HepG2 (cell line): ENCODE measurements at regions not wholly inside any gene's neighbourhood (a gene's known extent, or its start where the extent isn't known, plus 50 kb on each side); places are given as distances from the start of the nearest gene placed in this dataset.

ENCODE experiments used
- ATAC-seq: fragments of 200-7000 bp; cut with Tn5 transposase; 3 replicates; pipeline ENCODE4 v1.9.1; 2020; ENCODE audit warnings: mild to moderate bottlenecking, moderate library complexity
- BruUV-seq: library from RNA; stranded (reverse); fragments of 400-500 nt; replicated peaks from 2 replicates; lab custom pipeline; 2021; lab: Mats Ljungman, UMichigan
- CTCF ChIA-PET: fragments of 300-600 bp; formaldehyde crosslinking; extraction: SDS; loops from one replicate; lab custom pipeline; 2021; ENCODE audit warnings: low total read pairs, inconsistent platforms, low intra/inter-chr PET ratio; lab: Yijun Ruan, JAX
- POLR2A ChIA-PET: fragments of 350-600 bp; sonication (Branson Sonifier 250); formaldehyde crosslinking; loops from one replicate; lab custom pipeline; 2020; ENCODE audit warnings: antibody characterized with exemption, inconsistent platforms; lab: Yijun Ruan, JAX
- DNase-seq: peaks from one replicate; pipeline ENCODE4 v3.0.0-alpha.2; 2015; ENCODE audit warnings: low spot score
- FAIRE-seq: peaks from 3 replicates; lab custom pipeline; 2011; peaks lifted over from hg19 to GRCh38; lab: Jason Lieb, UNC
- H2AFZ ChIP-seq: one replicate; pipeline ENCODE4 v1.6.1; 2011; ENCODE audit warnings: low read length, inconsistent platforms
- H3K27ac ChIP-seq: fragments of 300-600 bp; 3 replicates; pipeline ENCODE4 v1.8.0; 2011; ENCODE audit warnings: mixed run types, mild to moderate bottlenecking, mixed read lengths, low read length, inconsistent platforms; ENCODE audit not compliant: insufficient read depth; ENCODE audit errors: extremely low read length
- H3K27me3 ChIP-seq, 2 experiments: fragments of 200-600 bp in 1 of 2; 2 replicates in 1 of 2; 3 replicates in 1 of 2; pipeline versions ENCODE4 v1.6.0 to v1.8.0; 2011; ENCODE audit warnings: low read length in 2 of 2, mild to moderate bottlenecking in 2 of 2, moderate library complexity in 2 of 2, inconsistent platforms in 1 of 2; ENCODE audit not compliant: insufficient read depth in 2 of 2, control insufficient read depth in 1 of 2
- H3K36me3 ChIP-seq, 2 experiments: fragments of 200-600 bp in 1 of 2; replicated peaks in 1 of 2; 2 replicates in 1 of 2; 3 replicates in 1 of 2; pipeline versions ENCODE4 v1.5.1 to v1.8.0; 2011; ENCODE audit warnings: low read length in 2 of 2, inconsistent platforms in 1 of 2; ENCODE audit not compliant: insufficient read depth in 2 of 2, control insufficient read depth in 1 of 2
- H3K4me1 ChIP-seq: 2 replicates; pipeline ENCODE4 v1.5.1; 2012; ENCODE audit warnings: low read length, inconsistent platforms; ENCODE audit not compliant: insufficient read depth
- H3K4me2 ChIP-seq: 2 replicates; pipeline ENCODE4 v1.6.0; 2011; ENCODE audit warnings: low read depth, low read length, inconsistent platforms
- H3K4me3 ChIP-seq, 3 experiments: fragments of 200-600 bp in 1 of 3; sonication (generic), shearing (Covaris generic) in 1 of 3; replicated peaks in 1 of 3; 2 replicates each; pipeline ENCODE4 v1.5.1; 2011 to 2016; ENCODE audit warnings: low read length in 3 of 3, inconsistent platforms in 2 of 3, low read depth in 2 of 3, mild to moderate bottlenecking in 2 of 3, control low read depth in 1 of 3, mixed read lengths in 1 of 3; ENCODE audit not compliant: insufficient read depth in 1 of 3
- H3K79me2 ChIP-seq: one replicate; pipeline ENCODE4 v1.6.1; 2011; ENCODE audit warnings: low read length, inconsistent platforms; ENCODE audit not compliant: insufficient read depth
- H3K9ac ChIP-seq: 2 replicates; pipeline ENCODE4 v1.6.0; 2011; ENCODE audit warnings: mild to moderate bottlenecking, low read depth, low read length, inconsistent platforms; ENCODE audit not compliant: insufficient read depth
- H3K9me3 ChIP-seq: 2 replicates; pipeline ENCODE4 v1.5.1; 2012; ENCODE audit warnings: mild to moderate bottlenecking, low read length
- H4K20me1 ChIP-seq: 2 replicates; pipeline ENCODE4 v1.6.0; 2011; ENCODE audit warnings: inconsistent platforms, mild to moderate bottlenecking, low read length, moderate library complexity; ENCODE audit not compliant: insufficient read depth
- ATF1 ChIP-seq: IDR thresholded peaks from 2 replicates; pipeline ENCODE4 v1.6.1; 2016; ENCODE audit warnings: mild to moderate bottlenecking, control low read depth
- HNRNPK ChIP-seq: fragments of 200-400 bp; formaldehyde crosslinking; IDR thresholded peaks from 2 replicates; pipeline ENCODE4 v1.6.1; 2018; ENCODE audit warnings: low read length, low read depth, moderate library complexity, mild to moderate bottlenecking; ENCODE audit not compliant: poor library complexity, severe bottlenecking
- IRX3 ChIP-seq: sonication (generic); formaldehyde crosslinking; IDR thresholded peaks from 2 replicates; pipeline ENCODE4 v1.8.1; 2023; ENCODE audit warnings: mild to moderate bottlenecking, low read depth, missing genetic modification reagents, borderline replicate concordance
- SP5 ChIP-seq: IDR thresholded peaks from 2 replicates; pipeline ENCODE4 v1.6.1; 2016; ENCODE audit warnings: low read depth, borderline replicate concordance
- STAG1 ChIP-seq: sonication (generic); formaldehyde crosslinking; IDR thresholded peaks from 2 replicates; pipeline ENCODE4 v1.4.0; 2020; ENCODE audit warnings: missing genetic modification reagents
- ZNF460 ChIP-seq: sonication (generic); formaldehyde crosslinking; IDR thresholded peaks from 2 replicates; pipeline ENCODE4 v1.5.1; 2020; ENCODE audit warnings: missing genetic modification reagents, mild to moderate bottlenecking, borderline replicate concordance
- ZNF619 ChIP-seq: sonication (generic); formaldehyde crosslinking; IDR thresholded peaks from 2 replicates; pipeline ENCODE4 v1.4.0; 2020; ENCODE audit warnings: mild to moderate bottlenecking, missing genetic modification reagents
- WGBS: methylation state at CpG from one replicate; pipeline ENCODE4 v1.1.6; 2017; ENCODE audit warnings: low lambda C conversion rate; 5-methylcytosine and 5-hydroxymethylcytosine counted together
- in situ Hi-C: cut with HindIII; loops from 2 replicates; pipeline ENCODE4 v1.10.0; 2017; ENCODE audit warnings: low pct_unique_long_range_greater_than_20kb; ENCODE audit not compliant: extremely low pct_ligation_motif_present
- intact Hi-C: fragments of 100-400 bp; cut with micrococcal nuclease; formaldehyde crosslinking; loops from one replicate; pipeline ENCODE4 v1.10.0; 2022; ENCODE audit not compliant: unreplicated experiment
- TF ChIP-seq, protein P1 (sequence below): sonication (generic); formaldehyde crosslinking; IDR thresholded peaks from 2 replicates; pipeline ENCODE4 v1.5.1; 2020; ENCODE audit warnings: missing genetic modification reagents, mild to moderate bottlenecking, borderline replicate concordance

DNA sequence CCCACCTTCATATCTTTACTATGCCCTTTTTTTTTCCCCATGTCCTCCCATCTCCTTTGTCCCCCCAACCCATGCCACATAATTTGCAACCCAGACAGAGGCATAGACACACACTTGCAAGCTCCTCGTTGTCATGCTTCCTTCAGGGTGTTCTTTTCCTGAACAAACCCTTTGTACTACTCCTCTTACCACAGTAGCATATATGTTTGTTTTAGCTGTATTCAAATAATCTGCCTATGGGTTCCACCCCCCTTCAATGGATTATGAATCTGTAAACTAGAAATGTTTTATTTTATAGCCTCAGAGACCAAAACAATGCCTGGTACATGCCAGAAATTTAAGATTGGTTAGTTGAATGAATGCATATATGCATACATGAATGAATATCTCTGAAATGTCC, 307.1 kb upstream of the E2F7 start:
- BruUV-seq, result no TSS peak

DNA sequence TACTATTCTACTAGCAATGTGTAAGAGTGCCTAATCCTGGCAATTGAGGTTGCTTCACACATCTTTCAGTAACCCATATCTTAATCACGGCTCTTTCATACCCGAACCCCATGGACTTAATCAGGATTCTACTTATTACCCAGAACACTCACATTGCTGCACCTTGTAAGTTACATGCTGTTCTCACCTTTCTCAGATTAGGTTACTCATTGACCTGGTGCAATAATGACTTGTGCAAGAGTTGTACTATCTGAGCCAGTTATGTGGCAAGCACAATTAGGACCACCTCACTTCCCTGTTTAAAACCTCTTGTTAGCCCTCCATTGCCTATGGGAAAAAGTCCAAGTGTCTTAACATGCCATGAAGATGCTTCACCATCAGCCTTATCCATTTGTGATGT, 306.7 kb upstream of the E2F7 start:
- H3K9ac ChIP-seq, result no peak overlapping the region

More for the DNA sequence above, 307.1 kb upstream of the E2F7 start:
- Histone ChIP-seq H3K4me1 (no peaks in the 10 kb centered on the region), H3K4me2 (no peak overlapping the region), H3K27me3 (no peaks in the 10 kb centered on the region), H3K36me3 (no peaks in the 10 kb centered on the region), H4K20me1 (no peaks in the 10 kb centered on the region), H3K27ac (no peak overlapping the region), H3K79me2 (no peaks in the 10 kb centered on the region), H3K4me3 (no peak overlapping the region), H2AFZ (no peak overlapping the region), H3K9ac (no peak overlapping the region), H3K9me3 (no peaks in the 10 kb centered on the region)
- ChIA-PET CTCF (no interaction called here), POLR2A (no interaction called here)
- WGBS, result 0% methylated on average over 1 of the region's 1 CpG
- FAIRE-seq, result no peak
- ATAC-seq, result no peak
- TF ChIP-seq ZNF460 (CRISPR knock-in tag) (no peak), HNRNPK (no peak), ZNF619 (CRISPR knock-in tag) (no peak), STAG1 (CRISPR knock-in tag) (no peak), IRX3 (no peak)
- TF ChIP-seq, protein P1, sequence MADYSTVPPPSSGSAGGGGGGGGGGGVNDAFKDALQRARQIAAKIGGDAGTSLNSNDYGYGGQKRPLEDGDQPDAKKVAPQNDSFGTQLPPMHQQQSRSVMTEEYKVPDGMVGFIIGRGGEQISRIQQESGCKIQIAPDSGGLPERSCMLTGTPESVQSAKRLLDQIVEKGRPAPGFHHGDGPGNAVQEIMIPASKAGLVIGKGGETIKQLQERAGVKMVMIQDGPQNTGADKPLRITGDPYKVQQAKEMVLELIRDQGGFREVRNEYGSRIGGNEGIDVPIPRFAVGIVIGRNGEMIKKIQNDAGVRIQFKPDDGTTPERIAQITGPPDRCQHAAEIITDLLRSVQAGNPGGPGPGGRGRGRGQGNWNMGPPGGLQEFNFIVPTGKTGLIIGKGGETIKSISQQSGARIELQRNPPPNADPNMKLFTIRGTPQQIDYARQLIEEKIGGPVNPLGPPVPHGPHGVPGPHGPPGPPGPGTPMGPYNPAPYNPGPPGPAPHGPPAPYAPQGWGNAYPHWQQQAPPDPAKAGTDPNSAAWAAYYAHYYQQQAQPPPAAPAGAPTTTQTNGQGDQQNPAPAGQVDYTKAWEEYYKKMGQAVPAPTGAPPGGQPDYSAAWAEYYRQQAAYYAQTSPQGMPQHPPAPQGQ (CRISPR knock-in tag), result no peak
- no peak for DNase-seq
- intact Hi-C loops, result no loop called here
- in situ Hi-C loops, result no loop called here

More for the DNA sequence above, 306.7 kb upstream of the E2F7 start:
- FAIRE-seq, result no peak
- Histone ChIP-seq H3K4me2 (no peak overlapping the region), H3K36me3 (no peaks in the 10 kb centered on the region), H3K9me3 (no peaks in the 10 kb centered on the region), H3K79me2 (no peaks in the 10 kb centered on the region), H3K4me3 (no peak overlapping the region), H3K27me3 (no peaks in the 10 kb centered on the region), H3K27ac (no peak overlapping the region), H4K20me1 (no peaks in the 10 kb centered on the region), H2AFZ (no peak overlapping the region), H3K4me1 (no peaks in the 10 kb centered on the region)
- intact Hi-C loops, result no loop called here
- no TSS peak for BruUV-seq
- in situ Hi-C loops, result no loop called here
- DNase-seq, result no peak
- TF ChIP-seq SP5 (CRISPR knock-in tag), result no peak
- TF ChIP-seq ATF1 (CRISPR knock-in tag), result no peak
- POLR2A ChIA-PET, result no interaction called here
- 0% methylated on average over 2 of the region's 2 CpGs for WGBS
- no peak for ATAC-seq
- CTCF ChIA-PET, result no interaction called here
